Glomerular visceral epithelial cell (primary cell): ENCODE measurements at regions not wholly inside any gene's neighbourhood (a gene's known extent, or its start where the extent isn't known, plus 50 kb on each side); places are given as distances from the start of the nearest gene placed in this dataset.
"Not testable (repeated sequence)": the region's sequence is repeated elsewhere in the genome, so short reads cannot be mapped to it uniquely, and the experiment has no call there.

ENCODE experiments used
- DNase-seq: peaks from one replicate; pipeline ENCODE4 v3.0.0-alpha.2; 2016; ENCODE audit errors: extremely low spot score

DNA sequence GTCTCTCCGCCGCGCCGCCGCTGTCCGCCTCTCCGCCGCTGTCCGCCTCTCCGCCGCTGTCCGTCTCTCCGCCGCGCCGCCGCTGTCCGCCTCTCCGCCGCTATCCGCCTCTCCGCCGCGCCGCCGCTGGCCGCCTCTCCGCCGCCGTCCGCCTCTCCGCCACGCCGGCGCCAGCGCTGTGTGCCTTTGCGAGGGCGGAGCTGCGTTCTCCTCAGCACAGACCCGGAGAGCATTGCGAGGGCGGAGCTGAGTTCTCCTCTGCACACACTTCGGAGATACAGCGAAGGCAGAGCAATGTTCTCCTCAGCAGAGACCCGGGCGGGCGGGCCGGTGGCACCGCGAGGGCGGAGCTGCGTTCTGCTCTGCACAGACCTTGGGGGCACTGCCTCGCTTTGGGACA is 327.4 kb upstream of the PLGLB1 start:
- DNase-seq = not testable (repeated sequence)

GRCh38 chr2:87352178-87352934 is 330.7 kb upstream of the PLGLB1 start:
- not testable (repeated sequence) for DNase-seq

DNA sequence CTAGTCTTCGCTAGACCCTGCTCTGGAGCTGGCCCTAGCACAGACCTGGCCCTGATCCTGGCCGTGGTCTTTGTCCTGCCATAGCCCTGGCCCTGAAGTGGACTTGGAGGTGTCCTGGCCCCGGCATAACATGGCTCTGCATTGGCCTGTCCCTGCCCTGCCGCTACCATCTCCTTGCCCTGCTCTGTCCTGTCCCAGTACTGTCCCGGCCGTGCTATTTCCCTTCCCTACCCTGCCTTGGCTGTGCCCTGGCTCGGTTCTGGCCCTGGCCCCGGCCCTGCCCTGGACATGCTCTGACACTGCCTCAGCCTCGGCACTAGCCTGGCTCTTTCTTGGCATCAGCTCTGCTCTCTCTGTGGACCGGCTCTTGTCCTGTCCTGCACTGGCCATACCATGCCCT is 331.8 kb upstream of the PLGLB1 start:
- DNase-seq = not testable (repeated sequence)

DNA sequence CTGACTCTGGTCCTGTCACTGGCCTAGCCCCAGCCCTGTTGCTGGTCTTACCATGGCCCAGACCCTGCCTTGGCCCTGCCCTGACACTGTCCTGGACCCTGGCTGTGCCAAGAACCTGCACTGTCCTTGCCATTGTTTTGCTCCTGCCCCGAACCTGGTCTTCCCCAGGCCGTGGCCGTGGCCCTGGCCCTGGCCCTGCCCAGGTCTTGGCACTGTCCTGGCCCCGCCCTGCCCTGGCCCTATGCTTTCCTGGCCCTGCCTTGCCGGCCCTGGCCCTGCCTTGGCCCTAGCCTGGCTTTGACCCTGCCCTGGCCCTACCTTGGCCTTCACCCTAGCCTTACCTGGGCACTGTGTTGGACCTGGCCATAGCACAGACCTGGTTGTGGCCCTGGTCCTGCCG is 332.5 kb upstream of the PLGLB1 start:
- DNase-seq = not testable (repeated sequence)

- DNase-seq = not testable (repeated sequence)
These were observed 338.6 kb upstream of the PLGLB1 start for GRCh38 chr2:87360250-87360649.

- DNase-seq = not testable (repeated sequence)
These were observed 339.3 kb upstream of the PLGLB1 start for GRCh38 chr2:87360927-87361326.

DNA sequence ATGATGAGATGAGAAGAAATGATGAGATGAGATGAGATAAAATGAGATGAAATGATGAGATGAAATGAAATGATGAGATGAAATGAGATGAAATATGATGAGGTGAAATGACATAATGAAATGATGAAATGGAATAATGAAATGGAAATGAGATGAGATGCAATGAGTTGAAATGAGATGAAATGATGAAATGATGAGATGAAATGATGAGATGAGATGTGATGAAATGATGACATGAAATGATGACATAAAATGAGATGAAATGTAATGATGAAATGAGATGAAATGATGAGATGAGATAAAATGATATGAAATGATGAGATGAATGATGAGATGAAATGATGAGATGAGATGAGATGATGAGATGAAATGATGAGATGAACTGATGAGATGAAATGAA is 340.2 kb upstream of the PLGLB1 start:
- not testable (repeated sequence) for DNase-seq

DNA sequence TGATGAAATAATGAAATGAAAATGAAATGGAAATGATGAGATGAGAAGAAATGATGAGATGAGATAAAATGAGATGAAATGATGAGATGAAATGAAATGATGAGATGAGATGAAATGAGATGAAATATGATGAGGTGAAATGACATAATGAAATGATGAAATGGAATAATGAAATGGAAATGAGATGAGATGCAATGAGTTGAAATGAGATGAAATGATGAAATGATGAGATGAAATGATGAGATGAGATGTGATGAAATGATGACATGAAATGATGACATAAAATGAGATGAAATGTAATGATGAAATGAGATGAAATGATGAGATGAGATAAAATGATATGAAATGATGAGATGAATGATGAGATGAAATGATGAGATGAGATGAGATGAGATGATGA is 342.7 kb upstream of the PLGLB1 start:
- not testable (repeated sequence) for DNase-seq

DNA sequence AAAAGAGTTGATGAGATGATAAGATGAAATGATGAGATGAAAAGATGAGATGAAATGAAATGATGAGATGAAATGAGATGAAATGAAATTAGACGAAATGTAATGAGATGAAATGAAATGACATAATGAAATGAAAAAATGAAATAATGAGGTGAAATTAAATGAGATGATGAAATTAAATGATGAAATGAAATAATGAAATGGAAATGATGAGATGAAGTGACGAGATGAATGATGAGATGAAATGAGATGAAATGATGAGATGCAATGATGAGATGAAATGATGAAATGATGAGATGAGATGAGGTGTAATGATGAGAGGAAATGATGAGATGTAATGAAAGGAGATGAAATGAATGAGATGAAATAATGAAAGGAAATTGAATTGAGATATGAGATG is 343.4 kb upstream of the PLGLB1 start:
- DNase-seq = not testable (repeated sequence)

- not testable (repeated sequence) for DNase-seq
These were observed 361.8 kb upstream of the PLGLB2 start for GRCh38 chr2:87386063-87386560.

GRCh38 chr2:87395784-87396183 is 352.1 kb upstream of the PLGLB2 start:
- DNase-seq = not testable (repeated sequence)

- not testable (repeated sequence) for DNase-seq
These were observed 351.2 kb upstream of the PLGLB2 start for GRCh38 chr2:87396551-87397265.

DNA sequence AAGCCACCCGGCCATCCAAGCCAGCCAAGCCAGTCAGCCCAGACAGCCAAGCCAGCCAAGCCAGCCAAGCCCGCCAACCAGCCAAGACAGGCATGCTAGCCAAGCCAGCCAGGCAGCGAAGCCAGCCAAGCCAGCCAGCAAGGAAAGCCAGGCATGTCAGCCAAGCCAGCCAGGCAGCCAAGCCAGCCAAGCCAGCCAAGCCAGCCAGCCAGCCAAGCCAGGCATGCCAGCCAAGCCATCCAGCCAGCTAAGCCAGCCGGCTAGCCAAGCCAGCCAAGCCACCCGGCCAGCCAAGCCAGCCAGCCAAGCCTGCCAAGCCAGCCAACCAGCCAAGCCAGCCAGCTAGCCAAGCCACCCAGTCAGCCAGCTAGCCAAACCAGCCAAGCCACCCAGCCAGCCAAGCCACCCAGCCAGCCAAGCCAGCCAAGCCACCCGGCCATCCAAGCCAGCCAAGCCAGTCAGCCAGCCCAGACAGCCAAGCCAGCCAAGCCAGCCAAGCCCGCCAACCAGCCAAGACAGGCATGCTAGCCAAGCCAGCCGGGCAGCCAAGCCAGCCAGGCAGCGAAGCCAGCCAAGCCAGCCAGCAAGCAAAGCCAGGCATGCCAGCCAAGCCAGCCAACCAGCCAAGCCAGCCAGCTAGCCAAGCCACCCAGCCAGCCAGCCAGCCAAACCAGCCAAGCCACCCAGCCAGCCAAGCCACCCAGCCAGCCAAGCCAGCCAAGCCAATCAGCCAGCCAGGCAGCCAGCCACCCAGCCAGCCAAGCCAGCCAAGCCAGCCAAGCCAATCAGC is 350.4 kb upstream of the PLGLB2 start:
- DNase-seq = not testable (repeated sequence)

DNA sequence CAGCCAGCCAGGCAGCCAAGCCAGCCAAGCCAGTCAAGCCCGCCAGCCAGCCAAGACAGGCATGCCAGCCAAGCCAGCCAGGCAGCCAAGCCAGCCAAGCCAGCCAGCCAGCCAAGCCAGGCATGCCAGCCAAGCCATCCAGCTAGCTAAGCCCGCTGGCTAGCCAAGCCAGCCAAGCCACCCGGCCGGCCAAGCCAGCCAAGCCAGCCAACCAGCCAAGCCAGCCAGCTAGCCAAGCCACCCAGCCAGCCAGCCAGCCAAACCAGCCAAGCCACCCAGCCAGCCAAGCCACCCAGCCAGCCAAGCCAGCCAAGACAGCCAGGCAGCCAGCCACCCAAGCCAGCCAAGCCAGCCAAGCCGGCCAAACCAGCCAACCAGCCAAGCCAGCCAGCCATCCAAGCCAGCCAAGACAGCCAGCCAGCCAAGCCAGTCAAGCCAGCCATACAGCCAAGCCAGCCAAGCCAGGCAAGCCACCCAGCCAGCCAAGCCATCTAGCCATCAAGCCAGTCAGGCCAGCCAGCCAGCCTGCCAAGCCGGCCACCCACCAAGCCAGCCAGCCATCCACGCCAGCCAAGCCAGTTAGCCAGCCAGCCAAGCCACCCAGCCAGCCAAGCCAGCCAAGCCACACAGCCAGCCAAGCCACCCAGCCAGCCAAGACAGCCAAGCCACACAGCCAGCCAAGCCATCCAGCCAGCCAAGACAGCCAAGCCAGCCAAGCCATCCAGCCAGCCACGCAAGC is 349.2 kb upstream of the PLGLB2 start:
- DNase-seq = not testable (repeated sequence)

DNA sequence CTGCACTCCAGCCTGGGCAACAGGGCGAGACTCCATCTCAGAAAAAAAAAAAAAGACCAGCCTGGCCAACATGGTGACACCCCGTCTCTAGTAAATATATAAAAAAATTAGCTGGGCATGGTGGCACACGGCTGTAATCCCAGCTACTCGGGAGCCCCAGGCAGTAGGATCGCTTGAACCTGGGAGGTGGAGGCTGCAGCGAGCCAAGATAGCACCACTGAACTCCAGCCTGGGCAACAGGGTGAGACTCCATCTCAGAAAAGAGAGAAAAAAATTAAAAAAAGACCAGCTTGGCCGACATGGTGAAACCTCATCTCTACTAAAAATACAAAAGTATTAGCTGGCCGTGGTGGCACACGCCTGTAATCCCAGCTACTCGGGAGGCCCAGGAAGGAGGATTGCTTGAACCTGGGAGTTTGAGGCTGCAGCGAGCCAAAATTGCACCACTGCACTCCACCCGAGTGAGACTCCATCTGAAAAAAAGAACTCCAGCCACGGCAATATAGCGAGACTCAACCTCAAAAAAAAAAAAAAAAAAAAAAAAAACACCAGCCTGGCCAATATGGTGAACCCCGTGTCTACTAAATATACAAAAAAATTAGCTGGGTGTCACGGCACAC is 346.1 kb upstream of the PLGLB2 start:
- no peak for DNase-seq

DNA sequence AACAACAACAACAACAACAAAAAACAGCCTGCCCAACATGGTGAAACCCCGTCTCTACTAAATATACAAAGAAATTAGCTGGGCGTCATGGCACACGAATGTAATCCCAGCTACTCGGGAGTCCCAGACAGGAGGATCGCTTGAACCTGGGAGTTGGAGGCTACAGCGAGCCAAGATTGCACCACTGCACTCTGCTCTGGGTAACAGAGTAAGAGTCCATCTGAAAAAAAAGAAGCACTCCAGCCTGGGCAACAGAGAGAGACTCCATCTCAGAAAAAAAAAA is 344.1 kb upstream of the PLGLB2 start:
- no peak for DNase-seq

- DNase-seq = not testable (repeated sequence)
These were observed 343.3 kb upstream of the PLGLB2 start for GRCh38 chr2:87404411-87405255.

- DNase-seq = not testable (repeated sequence)
These were observed 342.2 kb upstream of the PLGLB2 start for GRCh38 chr2:87405531-87406216.

- DNase-seq = not testable (repeated sequence)
These were observed 341.3 kb upstream of the PLGLB2 start for GRCh38 chr2:87406406-87407175.
